GM23338 (cell line): ENCODE measurements at regions not wholly inside any gene's neighbourhood (a gene's known extent, or its start where the extent isn't known, plus 50 kb on each side); places are given as distances from the start of the nearest gene placed in this dataset.

Experiments used
- ATAC-seq: fragments of 200-7000 bp; cut with Tn5 transposase; 3 replicates; pipeline ENCODE4 v1.9.1; 2020
- DNase-seq: peaks from one replicate; pipeline ENCODE4 v3.0.0-alpha.2; 2015; ENCODE audit warnings: low spot score
- H2AFZ ChIP-seq: fragments of 200-600 bp; sonication (generic); 2 replicates; pipeline ENCODE4 v1.8.0; 2016; ENCODE audit warnings: antibody characterized with exemption, mild to moderate bottlenecking, moderate library complexity
- H3F3A ChIP-seq: fragments of 200-600 bp; sonication (generic); replicated peaks from 2 replicates; pipeline ENCODE4 v1.8.0; 2017; ENCODE audit warnings: antibody characterized with exemption, mixed run types, low read depth
- H3K27ac ChIP-seq: fragments of 200-600 bp; sonication (generic); 2 replicates; pipeline ENCODE4 v1.6.1; 2016; ENCODE audit warnings: low read depth
- H3K27me3 ChIP-seq: fragments of 200-600 bp; sonication (generic); 2 replicates; pipeline ENCODE4 v1.8.0; 2016; ENCODE audit warnings: mild to moderate bottlenecking, mixed run types, moderate library complexity; ENCODE audit not compliant: insufficient read depth
- H3K36me3 ChIP-seq: fragments of 200-600 bp; sonication (generic); 2 replicates; pipeline ENCODE4 v1.8.0; 2016; ENCODE audit warnings: mild to moderate bottlenecking; ENCODE audit not compliant: insufficient read depth
- H3K4me1 ChIP-seq: fragments of 200-600 bp; sonication (generic); 2 replicates; pipeline ENCODE4 v1.8.0; 2016; ENCODE audit warnings: mild to moderate bottlenecking, moderate library complexity; ENCODE audit not compliant: insufficient read depth
- H3K4me2 ChIP-seq: fragments of 200-600 bp; sonication (generic); 2 replicates; pipeline ENCODE4 v1.7.1; 2017; ENCODE audit warnings: mixed run types
- H3K4me3 ChIP-seq: fragments of 200-600 bp; sonication (generic); 2 replicates; pipeline ENCODE4 v1.6.1; 2016; ENCODE audit warnings: mixed run types
- H3K79me2 ChIP-seq: fragments of 200-600 bp; sonication (generic); replicated peaks from 2 replicates; pipeline ENCODE4 v1.8.0; 2017; ENCODE audit warnings: mild to moderate bottlenecking; ENCODE audit not compliant: insufficient read depth
- H3K9me2 ChIP-seq: fragments of 200-600 bp; sonication (generic); 2 replicates; pipeline ENCODE4 v1.8.0; 2017; ENCODE audit not compliant: insufficient read depth
- H4K20me1 ChIP-seq: fragments of 200-600 bp; sonication (generic); replicated peaks from 2 replicates; pipeline ENCODE4 v1.8.0; 2017; ENCODE audit warnings: mild to moderate bottlenecking; ENCODE audit not compliant: insufficient read depth
- H3K27ac Mint-ChIP-seq: 2 replicates; pipeline ENCODE4 v1.8.0; 2020; ENCODE audit warnings: inconsistent platforms, mild to moderate bottlenecking, moderate library complexity, mixed read lengths
- H3K27me3 Mint-ChIP-seq: 3 replicates; pipeline ENCODE4 v1.8.0; 2022; ENCODE audit warnings: low read depth, mild to moderate bottlenecking, moderate library complexity, mixed read lengths, inconsistent platforms; ENCODE audit not compliant: insufficient read depth, poor library complexity
- H3K36me3 Mint-ChIP-seq: 3 replicates; pipeline ENCODE4 v1.8.0; 2021; ENCODE audit warnings: low read depth, mild to moderate bottlenecking, inconsistent platforms, moderate library complexity, mixed read lengths
- H3K4me1 Mint-ChIP-seq: 3 replicates; pipeline ENCODE4 v1.8.0; 2020; ENCODE audit warnings: mild to moderate bottlenecking, inconsistent platforms, mixed read lengths
- H3K4me3 Mint-ChIP-seq: 3 replicates; pipeline ENCODE4 v1.8.0; 2021; ENCODE audit warnings: moderate library complexity, mild to moderate bottlenecking, inconsistent platforms, mixed read lengths
- H3K9me3 Mint-ChIP-seq: 3 replicates; pipeline ENCODE4 v1.8.0; 2020; ENCODE audit warnings: moderate library complexity, mild to moderate bottlenecking, inconsistent platforms, mixed read lengths
- CREB1 ChIP-seq: fragments of 250-450 bp; sonication (Bioruptor Pico); IDR thresholded peaks from 2 replicates; pipeline ENCODE4 v1.5.0; 2020; ENCODE audit warnings: low read depth, mild to moderate bottlenecking, moderate library complexity
- EZH2phosphoT487 ChIP-seq: fragments of 200-600 bp; sonication (generic); IDR thresholded peaks from one replicate; pipeline ENCODE4 v1.8.1; 2018; ENCODE audit warnings: antibody characterized with exemption; ENCODE audit not compliant: unreplicated experiment
- JUNB ChIP-seq: IDR thresholded peaks from one replicate; pipeline ENCODE4 v1.6.1; 2016; ENCODE audit warnings: antibody characterized with exemption; ENCODE audit not compliant: unreplicated experiment
- NANOG ChIP-seq: IDR thresholded peaks from 2 replicates; pipeline ENCODE4 v1.6.1; 2016; ENCODE audit warnings: antibody characterized with exemption, borderline replicate concordance
- POLR2AphosphoS5 ChIP-seq: IDR thresholded peaks from 2 replicates; pipeline ENCODE4 v1.6.1; 2016; ENCODE audit warnings: antibody characterized with exemption, low read depth
- ZNF114 ChIP-seq: fragments of 250-450 bp; sonication (Bioruptor Pico); IDR thresholded peaks from 2 replicates; pipeline ENCODE4 v1.5.0; 2020; ENCODE audit warnings: mild to moderate bottlenecking, moderate library complexity
- ZNF331 ChIP-seq: fragments of 250-450 bp; sonication (Bioruptor Pico); IDR thresholded peaks from 2 replicates; pipeline ENCODE4 v1.5.0; 2020; ENCODE audit warnings: low read depth, mild to moderate bottlenecking, moderate library complexity
- TF ChIP-seq, protein P1 (sequence below): IDR thresholded peaks from 2 replicates; pipeline ENCODE4 v1.6.1; 2016; ENCODE audit warnings: antibody characterized with exemption
- TF ChIP-seq, protein P2 (sequence below): fragments of 250-450 bp; sonication (Bioruptor Pico); IDR thresholded peaks from 2 replicates; pipeline ENCODE4 v1.5.0; 2020; ENCODE audit warnings: mild to moderate bottlenecking, moderate library complexity

DNA sequence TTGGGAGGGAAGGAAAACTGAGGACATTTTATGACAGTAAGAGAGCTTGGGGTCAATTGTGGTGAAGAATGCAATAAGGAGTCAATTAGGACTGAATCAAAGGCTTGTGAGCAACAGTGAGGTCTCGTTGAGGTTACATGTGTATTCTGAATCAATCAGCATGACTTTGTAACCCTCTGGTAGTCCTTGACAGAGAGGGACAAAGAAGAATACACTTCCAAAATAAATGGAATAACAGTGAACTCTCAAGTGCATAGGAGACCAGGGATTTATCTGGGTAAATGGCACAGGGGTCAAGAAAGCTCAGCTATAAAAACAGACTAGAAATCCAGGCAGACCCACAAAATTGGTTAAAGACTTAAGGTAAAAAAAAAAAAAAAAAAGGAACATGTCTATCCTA, 85.1 kb upstream of the NAV3 start:
- Mint-ChIP-seq H3K9me3 (no peaks in the 10 kb centered on the region), H3K36me3 (no peaks in the 10 kb centered on the region), H3K4me3 (no peak overlapping the region), H3K4me1 (peaks cover 4% of the 10 kb centered on the region; the same call in 2 of the 3 replicates), H3K27ac (no peak overlapping the region), H3K27me3 (no peaks in the 10 kb centered on the region)
- H3K4me2 ChIP-seq: no peak overlapping the region
- no peaks in the 10 kb centered on the region for H3K36me3 ChIP-seq
- no peaks in the 10 kb centered on the region for H3F3A ChIP-seq
- H3K27ac ChIP-seq: no peak overlapping the region
- no peak overlapping the region for H3K4me3 ChIP-seq
- DNase-seq (no peak), ATAC-seq (no peak)
- H3K9me2 ChIP-seq: no peaks in the 10 kb centered on the region
- H3K27me3 ChIP-seq: no peaks in the 10 kb centered on the region
- no peaks in the 10 kb centered on the region for H4K20me1 ChIP-seq
- H3K79me2 ChIP-seq: no peaks in the 10 kb centered on the region
- TF ChIP-seq, protein P1, sequence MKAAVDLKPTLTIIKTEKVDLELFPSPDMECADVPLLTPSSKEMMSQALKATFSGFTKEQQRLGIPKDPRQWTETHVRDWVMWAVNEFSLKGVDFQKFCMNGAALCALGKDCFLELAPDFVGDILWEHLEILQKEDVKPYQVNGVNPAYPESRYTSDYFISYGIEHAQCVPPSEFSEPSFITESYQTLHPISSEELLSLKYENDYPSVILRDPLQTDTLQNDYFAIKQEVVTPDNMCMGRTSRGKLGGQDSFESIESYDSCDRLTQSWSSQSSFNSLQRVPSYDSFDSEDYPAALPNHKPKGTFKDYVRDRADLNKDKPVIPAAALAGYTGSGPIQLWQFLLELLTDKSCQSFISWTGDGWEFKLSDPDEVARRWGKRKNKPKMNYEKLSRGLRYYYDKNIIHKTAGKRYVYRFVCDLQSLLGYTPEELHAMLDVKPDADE: no peak
- no peak for TF ChIP-seq ZNF331 (CRISPR knock-in tag)
- H2AFZ ChIP-seq: no peak overlapping the region
- peaks cover under 1% of the 10 kb centered on the region; the same call in 1 of the 2 replicates for H3K4me1 ChIP-seq

DNA sequence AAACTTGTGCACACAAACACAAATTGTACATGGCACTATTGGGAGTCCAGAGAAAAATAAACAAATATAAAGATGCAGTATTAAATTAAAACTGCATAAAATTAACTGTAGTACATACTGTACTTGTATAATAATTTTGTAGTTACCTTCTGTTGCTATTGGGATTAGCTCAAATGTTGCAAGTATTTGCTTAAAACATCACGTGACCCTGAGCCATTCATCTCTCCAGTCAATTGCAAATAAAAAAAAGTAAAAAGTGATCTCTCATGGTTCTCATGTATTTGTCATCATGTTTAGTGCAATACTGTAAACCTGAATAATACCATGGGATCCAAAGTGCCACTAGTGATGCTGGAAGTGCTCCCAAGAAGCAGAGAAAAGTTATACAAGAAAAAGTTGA, 88.1 kb upstream of the NAV3 start:
- Mint-ChIP-seq H3K36me3 (peaks cover 4% of the 10 kb centered on the region; the same call in 2 of the 3 replicates), H3K27ac (no peak overlapping the region), H3K9me3 (no peaks in the 10 kb centered on the region), H3K27me3 (no peaks in the 10 kb centered on the region), H3K4me3 (no peak overlapping the region), H3K4me1 (no peaks in the 10 kb centered on the region)
- no peak overlapping the region for H3K27ac ChIP-seq
- no peaks in the 10 kb centered on the region for H3F3A ChIP-seq
- DNase-seq: no peak
- no peak overlapping the region for H3K4me2 ChIP-seq
- TF ChIP-seq NANOG (no peak), POLR2AphosphoS5 (no peak), JUNB (no peak), EZH2phosphoT487 (no peak), ZNF331 (CRISPR knock-in tag) (no peak)
- no peak overlapping the region for H3K4me3 ChIP-seq
- H4K20me1 ChIP-seq: no peaks in the 10 kb centered on the region
- no peak for ATAC-seq
- no peaks in the 10 kb centered on the region for H3K9me2 ChIP-seq
- H3K27me3 ChIP-seq: no peaks in the 10 kb centered on the region
- no peaks in the 10 kb centered on the region for H3K4me1 ChIP-seq
- H3K36me3 ChIP-seq: no peaks in the 10 kb centered on the region
- no peaks in the 10 kb centered on the region for H3K79me2 ChIP-seq
- H2AFZ ChIP-seq: no peak overlapping the region

DNA sequence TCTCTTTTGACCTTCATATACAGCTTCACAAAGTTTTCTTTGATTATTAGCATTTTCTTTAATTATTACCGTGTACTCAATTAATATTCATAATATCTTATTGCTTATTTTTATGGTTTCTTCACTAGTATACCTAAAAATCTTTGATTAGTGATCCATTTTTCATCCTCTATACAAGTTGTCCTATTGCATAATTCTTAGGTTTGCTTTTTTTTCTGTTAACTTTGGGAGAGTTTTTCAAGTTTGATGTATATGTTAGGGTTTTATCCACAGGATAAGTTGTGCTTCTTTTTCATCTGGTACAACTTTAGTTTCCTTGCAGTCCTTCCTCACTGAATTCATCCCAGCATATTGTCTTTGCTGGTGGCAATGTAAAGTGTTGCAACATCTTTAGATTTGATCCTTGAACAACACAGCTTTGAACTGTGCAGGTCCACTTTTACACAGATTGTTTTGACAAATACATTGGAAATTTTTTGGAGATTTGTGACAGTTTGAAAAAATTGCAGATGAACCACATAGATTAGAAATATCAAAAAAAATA, 88.6 kb upstream of the NAV3 start:
- no peak overlapping the region for H3K4me2 ChIP-seq
- H3K4me3 ChIP-seq: no peak overlapping the region
- H3K36me3 Mint-ChIP-seq: peaks cover 7% of the 10 kb centered on the region
- no peaks in the 10 kb centered on the region for H3K4me1 ChIP-seq
- ATAC-seq: no peak
- no peaks in the 10 kb centered on the region for H3K27me3 ChIP-seq
- H3K27me3 Mint-ChIP-seq: no peaks in the 10 kb centered on the region
- no peaks in the 10 kb centered on the region for H4K20me1 ChIP-seq
- no peaks in the 10 kb centered on the region for H3K79me2 ChIP-seq
- H3F3A ChIP-seq: no peaks in the 10 kb centered on the region
- no peaks in the 10 kb centered on the region for H3K9me2 ChIP-seq
- no peaks in the 10 kb centered on the region for H3K4me1 Mint-ChIP-seq
- no peak overlapping the region for H3K4me3 Mint-ChIP-seq
- H3K27ac Mint-ChIP-seq: no peak overlapping the region
- H3K9me3 Mint-ChIP-seq: peaks cover 4% of the 10 kb centered on the region; the same call in 2 of the 3 replicates
- H2AFZ ChIP-seq: no peak overlapping the region
- DNase-seq: no peak
- H3K27ac ChIP-seq: no peak overlapping the region
- H3K36me3 ChIP-seq: no peaks in the 10 kb centered on the region
- no peak for TF ChIP-seq POLR2AphosphoS5
- no peak for TF ChIP-seq ZNF331 (CRISPR knock-in tag)
- no peak for TF ChIP-seq CREB1 (CRISPR knock-in tag)
- TF ChIP-seq EZH2phosphoT487: no peak
- TF ChIP-seq, protein P2, sequence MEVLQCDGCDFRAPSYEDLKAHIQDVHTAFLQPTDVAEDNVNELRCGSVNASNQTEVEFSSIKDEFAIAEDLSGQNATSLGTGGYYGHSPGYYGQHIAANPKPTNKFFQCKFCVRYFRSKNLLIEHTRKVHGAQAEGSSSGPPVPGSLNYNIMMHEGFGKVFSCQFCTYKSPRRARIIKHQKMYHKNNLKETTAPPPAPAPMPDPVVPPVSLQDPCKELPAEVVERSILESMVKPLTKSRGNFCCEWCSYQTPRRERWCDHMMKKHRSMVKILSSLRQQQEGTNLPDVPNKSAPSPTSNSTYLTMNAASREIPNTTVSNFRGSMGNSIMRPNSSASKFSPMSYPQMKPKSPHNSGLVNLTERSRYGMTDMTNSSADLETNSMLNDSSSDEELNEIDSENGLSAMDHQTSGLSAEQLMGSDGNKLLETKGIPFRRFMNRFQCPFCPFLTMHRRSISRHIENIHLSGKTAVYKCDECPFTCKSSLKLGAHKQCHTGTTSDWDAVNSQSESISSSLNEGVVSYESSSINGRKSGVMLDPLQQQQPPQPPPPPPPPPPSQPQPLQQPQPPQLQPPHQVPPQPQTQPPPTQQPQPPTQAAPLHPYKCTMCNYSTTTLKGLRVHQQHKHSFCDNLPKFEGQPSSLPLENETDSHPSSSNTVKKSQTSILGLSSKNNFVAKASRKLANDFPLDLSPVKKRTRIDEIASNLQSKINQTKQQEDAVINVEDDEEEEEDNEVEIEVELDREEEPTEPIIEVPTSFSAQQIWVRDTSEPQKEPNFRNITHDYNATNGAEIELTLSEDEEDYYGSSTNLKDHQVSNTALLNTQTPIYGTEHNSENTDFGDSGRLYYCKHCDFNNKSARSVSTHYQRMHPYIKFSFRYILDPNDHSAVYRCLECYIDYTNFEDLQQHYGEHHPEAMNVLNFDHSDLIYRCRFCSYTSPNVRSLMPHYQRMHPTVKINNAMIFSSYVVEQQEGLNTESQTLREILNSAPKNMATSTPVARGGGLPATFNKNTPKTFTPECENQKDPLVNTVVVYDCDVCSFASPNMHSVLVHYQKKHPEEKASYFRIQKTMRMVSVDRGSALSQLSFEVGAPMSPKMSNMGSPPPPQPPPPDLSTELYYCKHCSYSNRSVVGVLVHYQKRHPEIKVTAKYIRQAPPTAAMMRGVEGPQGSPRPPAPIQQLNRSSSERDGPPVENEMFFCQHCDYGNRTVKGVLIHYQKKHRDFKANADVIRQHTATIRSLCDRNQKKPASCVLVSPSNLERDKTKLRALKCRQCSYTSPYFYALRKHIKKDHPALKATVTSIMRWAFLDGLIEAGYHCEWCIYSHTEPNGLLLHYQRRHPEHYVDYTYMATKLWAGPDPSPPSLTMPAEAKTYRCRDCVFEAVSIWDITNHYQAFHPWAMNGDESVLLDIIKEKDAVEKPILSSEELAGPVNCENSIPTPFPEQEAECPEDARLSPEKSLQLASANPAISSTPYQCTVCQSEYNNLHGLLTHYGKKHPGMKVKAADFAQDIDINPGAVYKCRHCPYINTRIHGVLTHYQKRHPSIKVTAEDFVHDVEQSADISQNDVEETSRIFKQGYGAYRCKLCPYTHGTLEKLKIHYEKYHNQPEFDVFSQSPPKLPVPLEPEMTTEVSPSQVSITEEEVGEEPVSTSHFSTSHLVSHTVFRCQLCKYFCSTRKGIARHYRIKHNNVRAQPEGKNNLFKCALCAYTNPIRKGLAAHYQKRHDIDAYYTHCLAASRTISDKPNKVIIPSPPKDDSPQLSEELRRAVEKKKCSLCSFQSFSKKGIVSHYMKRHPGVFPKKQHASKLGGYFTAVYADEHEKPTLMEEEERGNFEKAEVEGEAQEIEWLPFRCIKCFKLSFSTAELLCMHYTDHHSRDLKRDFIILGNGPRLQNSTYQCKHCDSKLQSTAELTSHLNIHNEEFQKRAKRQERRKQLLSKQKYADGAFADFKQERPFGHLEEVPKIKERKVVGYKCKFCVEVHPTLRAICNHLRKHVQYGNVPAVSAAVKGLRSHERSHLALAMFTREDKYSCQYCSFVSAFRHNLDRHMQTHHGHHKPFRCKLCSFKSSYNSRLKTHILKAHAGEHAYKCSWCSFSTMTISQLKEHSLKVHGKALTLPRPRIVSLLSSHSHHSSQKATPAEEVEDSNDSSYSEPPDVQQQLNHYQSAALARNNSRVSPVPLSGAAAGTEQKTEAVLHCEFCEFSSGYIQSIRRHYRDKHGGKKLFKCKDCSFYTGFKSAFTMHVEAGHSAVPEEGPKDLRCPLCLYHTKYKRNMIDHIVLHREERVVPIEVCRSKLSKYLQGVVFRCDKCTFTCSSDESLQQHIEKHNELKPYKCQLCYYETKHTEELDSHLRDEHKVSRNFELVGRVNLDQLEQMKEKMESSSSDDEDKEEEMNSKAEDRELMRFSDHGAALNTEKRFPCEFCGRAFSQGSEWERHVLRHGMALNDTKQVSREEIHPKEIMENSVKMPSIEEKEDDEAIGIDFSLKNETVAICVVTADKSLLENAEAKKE (CRISPR knock-in tag): no peak
- TF ChIP-seq ZNF114 (CRISPR knock-in tag): no peak
